ENCODE measurements at regions not wholly inside any gene's neighbourhood (a gene's known extent, or its start where the extent isn't known, plus 50 kb on each side); places are given as distances from the start of the nearest gene placed in this dataset.

DNA sequence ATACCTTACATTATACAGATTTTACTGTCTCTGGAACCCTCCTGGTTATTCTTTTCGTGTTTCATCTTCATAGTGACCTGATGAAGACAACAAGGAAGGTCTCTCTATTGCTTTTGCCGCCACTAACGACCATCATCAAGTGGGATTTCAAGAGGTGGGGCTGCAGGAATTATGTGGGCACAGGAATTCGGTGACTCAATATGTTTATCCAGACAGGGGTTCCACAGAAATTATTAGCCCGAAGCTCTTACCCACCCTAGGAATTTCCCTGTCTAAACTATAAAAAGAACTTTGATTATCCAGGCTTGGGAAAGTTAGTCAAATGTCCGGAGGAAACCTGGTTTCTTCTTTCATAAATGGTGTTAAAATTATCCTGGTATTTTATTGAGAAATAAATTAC lies 566.8 kb upstream of the TENM4 start:
- TF ChIP-seq, protein P1, sequence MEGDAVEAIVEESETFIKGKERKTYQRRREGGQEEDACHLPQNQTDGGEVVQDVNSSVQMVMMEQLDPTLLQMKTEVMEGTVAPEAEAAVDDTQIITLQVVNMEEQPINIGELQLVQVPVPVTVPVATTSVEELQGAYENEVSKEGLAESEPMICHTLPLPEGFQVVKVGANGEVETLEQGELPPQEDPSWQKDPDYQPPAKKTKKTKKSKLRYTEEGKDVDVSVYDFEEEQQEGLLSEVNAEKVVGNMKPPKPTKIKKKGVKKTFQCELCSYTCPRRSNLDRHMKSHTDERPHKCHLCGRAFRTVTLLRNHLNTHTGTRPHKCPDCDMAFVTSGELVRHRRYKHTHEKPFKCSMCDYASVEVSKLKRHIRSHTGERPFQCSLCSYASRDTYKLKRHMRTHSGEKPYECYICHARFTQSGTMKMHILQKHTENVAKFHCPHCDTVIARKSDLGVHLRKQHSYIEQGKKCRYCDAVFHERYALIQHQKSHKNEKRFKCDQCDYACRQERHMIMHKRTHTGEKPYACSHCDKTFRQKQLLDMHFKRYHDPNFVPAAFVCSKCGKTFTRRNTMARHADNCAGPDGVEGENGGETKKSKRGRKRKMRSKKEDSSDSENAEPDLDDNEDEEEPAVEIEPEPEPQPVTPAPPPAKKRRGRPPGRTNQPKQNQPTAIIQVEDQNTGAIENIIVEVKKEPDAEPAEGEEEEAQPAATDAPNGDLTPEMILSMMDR (IDR thresholded peaks at IDR 0.05): no peak
- no peak for TF ChIP-seq ZFX (IDR thresholded peaks at IDR 0.05; ENCODE audit: borderline replicate concordance)
